Right cardiac atrium (tissue), 5 donors: ENCODE measurements at regions not wholly inside any gene's neighbourhood (a gene's known extent, or its start where the extent isn't known, plus 50 kb on each side); places are given as distances from the start of the nearest gene placed in this dataset.

Experiments
- ATAC-seq, 2 donors: fragments of 200-7000 bp; cut with Tn5 transposase; one replicate each; pipeline versions ENCODE4 v1.8.0 to v1.9.1; 2020; ENCODE audit warnings: moderate library complexity in 2 of 2, mild to moderate bottlenecking in 1 of 2
- DNase-seq, 3 donors: peaks; one replicate each; pipeline ENCODE4 v3.0.0-alpha.2; 2020
- H3K27ac ChIP-seq: one replicate; pipeline ENCODE4 v1.5.1; 2013; ENCODE audit warnings: mild to moderate bottlenecking, low read length, control low read depth, moderate library complexity
- H3K27me3 ChIP-seq: one replicate; pipeline ENCODE4 v1.6.1; 2013; ENCODE audit not compliant: control insufficient read depth, insufficient read depth
- H3K4me1 ChIP-seq: one replicate; pipeline ENCODE4 v1.6.1; 2013; ENCODE audit warnings: low read length; ENCODE audit not compliant: control insufficient read depth, insufficient read depth
- H3K4me3 ChIP-seq: one replicate; pipeline ENCODE4 v1.5.1; 2013; ENCODE audit warnings: low read length, control low read depth
- H3K9me3 ChIP-seq: one replicate; pipeline ENCODE4 v1.6.1; 2013; ENCODE audit warnings: low read length; ENCODE audit not compliant: control insufficient read depth
- WGBS: extraction: QIAGEN DNeasy Blood & Tissue Kit; methylation state at CpG from one replicate; pipeline ENCODE4 v1.1.7; 2013; 5-methylcytosine and 5-hydroxymethylcytosine counted together
- intact Hi-C, 4 donors: fragments of 100-400 bp; cut with DNase I; formaldehyde crosslinking; loops; one replicate each; pipeline versions ENCODE4 v1.11.0 to v1.14.0; 2022 to 2023
- donor health status: healthy with polysubstance abuse.
- donor health status: DM: no; HTN: yes; CAD: no.
- donor health status: DM: no; HTN: no; CAD: no.
- donor health status: DM: no; HTN: yes; CAD: no; lungs with severe emphysema.
- donor health status: DM: yes; HTN: yes; CAD: no.

DNA sequence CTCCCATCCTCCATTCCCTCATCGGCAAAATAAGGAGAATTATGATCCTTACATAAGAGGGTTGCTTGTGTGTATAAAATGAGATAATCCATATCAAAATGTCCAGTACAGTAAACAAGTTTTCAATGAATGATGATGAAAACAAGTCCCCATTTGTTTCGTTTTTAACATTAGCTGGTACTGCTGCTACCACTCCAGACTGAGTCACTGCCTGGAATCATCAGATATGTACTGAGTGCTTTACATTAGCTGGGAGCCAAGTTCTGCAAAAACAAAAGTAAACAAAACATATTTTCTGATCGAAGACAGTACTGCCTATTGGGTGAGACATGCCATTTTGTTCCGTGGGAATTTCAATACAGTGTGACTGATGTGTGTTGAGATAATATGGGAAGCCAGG is 123.2 kb upstream of the IGFBP7 start:
- 39% methylated on average over 4 of the region's 4 CpGs for WGBS
- no peak for ATAC-seq

GRCh38 chr4:57231781-57232180 is 121.6 kb upstream of the IGFBP7 start:
- Histone ChIP-seq H3K9me3 (no peaks in the 10 kb centered on the region), H3K4me3 (no peak overlapping the region), H3K4me1 (no peaks in the 10 kb centered on the region), H3K27me3 (no peaks in the 10 kb centered on the region), H3K27ac (no peak overlapping the region)
- intact Hi-C loops = no loop called here
- DNase-seq (no peak), ATAC-seq (no peak)
- 94% methylated on average over 2 of the region's 2 CpGs for WGBS

More for the DNA sequence above, 123.2 kb upstream of the IGFBP7 start:
- intact Hi-C loops = no loop called here
- H3K27ac ChIP-seq = no peak overlapping the region
- H3K27me3 ChIP-seq = no peaks in the 10 kb centered on the region
- DNase-seq = no peak
- H3K4me1 ChIP-seq = no peaks in the 10 kb centered on the region
- H3K9me3 ChIP-seq = no peaks in the 10 kb centered on the region
- H3K4me3 ChIP-seq = no peak overlapping the region

DNA sequence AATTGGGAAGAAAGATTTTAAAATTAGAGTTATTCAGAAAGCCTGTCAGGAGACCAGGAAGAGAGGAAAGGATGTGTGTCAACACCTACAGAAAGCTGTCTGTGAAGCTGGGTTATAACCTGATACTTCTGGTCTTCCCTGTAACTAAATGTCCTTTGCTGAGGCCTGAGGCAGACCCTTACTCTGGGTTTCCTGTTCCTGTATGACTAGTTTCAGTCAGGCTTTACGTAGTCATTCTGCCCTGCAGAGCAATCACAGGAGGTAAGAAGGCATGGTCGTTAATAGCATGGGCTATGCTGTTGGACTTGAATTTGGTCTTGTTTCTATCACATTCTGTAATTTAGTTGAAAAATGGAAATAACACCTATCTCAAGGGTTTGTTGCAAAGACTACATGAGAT is 110.5 kb upstream of the IGFBP7 start:
- intact Hi-C loops = no loop called here
- WGBS = 59% methylated on average over 2 of the region's 2 CpGs

GRCh38 chr4:57220172-57220571 is 110.0 kb upstream of the IGFBP7 start:
- intact Hi-C loops = no loop called here
- WGBS = 91% methylated on average over 2 of the region's 2 CpGs
- ATAC-seq = no peak
- Histone ChIP-seq H3K27me3 (peaks cover 2% of the 10 kb centered on the region), H3K27ac (no peak overlapping the region), H3K4me1 (no peaks in the 10 kb centered on the region), H3K4me3 (no peak overlapping the region), H3K9me3 (no peaks in the 10 kb centered on the region)
- no peak for DNase-seq

More for the DNA sequence above, 110.5 kb upstream of the IGFBP7 start:
- H3K27me3 ChIP-seq = peaks cover 2% of the 10 kb centered on the region
- no peaks in the 10 kb centered on the region for H3K4me1 ChIP-seq
- no peak overlapping the region for H3K4me3 ChIP-seq
- H3K9me3 ChIP-seq = no peaks in the 10 kb centered on the region
- no peak for DNase-seq
- no peak for ATAC-seq
- H3K27ac ChIP-seq = no peak overlapping the region

DNA sequence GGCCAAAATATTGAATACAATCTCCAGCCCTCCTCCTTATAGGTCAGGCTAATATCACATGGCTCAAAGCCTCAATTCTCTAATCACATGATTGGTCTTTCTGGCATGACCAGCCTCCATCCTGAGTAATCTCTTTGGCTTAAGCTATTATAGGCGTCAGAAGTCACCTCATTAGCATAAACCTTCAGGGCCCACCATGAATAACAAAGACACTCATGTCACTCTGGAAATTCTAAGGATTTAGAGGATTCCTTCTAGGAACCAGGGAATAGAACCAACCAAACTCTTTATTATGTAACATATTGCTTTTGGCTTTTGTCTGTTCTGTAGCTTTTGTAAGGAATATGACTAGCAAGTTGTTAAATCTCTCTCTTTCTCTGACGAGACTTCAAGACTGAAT is 109.2 kb upstream of the IGFBP7 start:
- H3K4me3 ChIP-seq = no peak overlapping the region
- peaks cover 2% of the 10 kb centered on the region for H3K27me3 ChIP-seq
- no peaks in the 10 kb centered on the region for H3K4me1 ChIP-seq
- intact Hi-C loops = no loop called here
- WGBS = 77% methylated on average over 2 of the region's 2 CpGs
- no peaks in the 10 kb centered on the region for H3K9me3 ChIP-seq
- ATAC-seq (no peak), DNase-seq (no peak)
- H3K27ac ChIP-seq = no peak overlapping the region

- H3K27ac ChIP-seq = no peak overlapping the region
- no peak overlapping the region for H3K4me3 ChIP-seq
- no peak for ATAC-seq
- 76% methylated on average over 8 of the region's 8 CpGs for WGBS
- DNase-seq = no peak
- intact Hi-C loops = no loop called here
- no peaks in the 10 kb centered on the region for H3K9me3 ChIP-seq
- no peaks in the 10 kb centered on the region for H3K4me1 ChIP-seq
- H3K27me3 ChIP-seq = no peaks in the 10 kb centered on the region
These were observed 104.6 kb upstream of the IGFBP7 start for GRCh38 chr4:57214654-57215411.

DNA sequence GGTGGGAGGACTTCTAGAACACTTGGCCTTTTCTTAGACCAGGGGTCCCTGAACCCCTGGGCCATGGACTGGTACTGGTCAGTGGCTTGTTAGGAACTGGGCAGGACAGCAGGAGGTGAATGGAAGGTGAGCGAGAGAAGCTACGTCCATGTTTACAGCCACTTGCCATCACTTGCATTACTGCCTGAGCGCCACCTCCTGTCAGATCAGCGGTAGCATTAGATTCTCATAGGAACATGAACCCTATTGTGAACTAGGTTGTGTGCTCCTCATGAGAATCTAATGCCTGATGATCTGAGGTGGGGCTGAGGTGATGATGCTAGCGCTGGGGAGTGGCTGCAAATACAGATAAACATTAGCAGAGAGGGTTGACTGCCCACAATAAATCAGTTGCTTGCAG is 100.9 kb upstream of the IGFBP7 start:
- intact Hi-C loops = no loop called here
- ATAC-seq = no peak
- 87% methylated on average over 5 of the region's 5 CpGs for WGBS
- DNase-seq = no peak
- Histone ChIP-seq H3K4me1 (no peaks in the 10 kb centered on the region), H3K9me3 (no peaks in the 10 kb centered on the region), H3K27ac (no peak overlapping the region), H3K4me3 (no peak overlapping the region), H3K27me3 (no peaks in the 10 kb centered on the region)

DNA sequence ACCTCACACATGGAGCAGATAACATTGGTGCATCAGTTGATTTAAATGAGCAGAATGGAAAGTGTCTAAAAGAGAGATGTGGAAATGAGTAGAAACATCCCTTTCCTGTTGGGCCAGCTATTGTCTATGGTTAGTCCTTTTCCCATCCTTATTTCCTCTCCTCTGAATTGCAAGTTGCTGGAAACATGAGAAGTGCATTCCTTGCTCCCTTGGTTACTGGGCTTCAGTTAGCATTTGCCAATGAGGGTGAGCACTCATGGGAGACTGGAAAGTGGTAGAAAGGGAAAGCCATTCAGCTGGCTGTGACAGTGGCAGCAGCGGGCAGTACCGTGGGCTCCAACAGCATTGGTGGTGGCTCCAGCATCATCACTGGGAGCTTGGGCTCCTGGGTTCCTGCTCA is 96.0 kb upstream of the IGFBP7 start:
- intact Hi-C loops = no loop called here
- H3K4me1 ChIP-seq = no peaks in the 10 kb centered on the region
- no peaks in the 10 kb centered on the region for H3K9me3 ChIP-seq
- H3K4me3 ChIP-seq = no peak overlapping the region
- no peak overlapping the region for H3K27ac ChIP-seq
- DNase-seq = no peak
- 65% methylated on average over 2 of the region's 2 CpGs for WGBS
- no peaks in the 10 kb centered on the region for H3K27me3 ChIP-seq
- no peak for ATAC-seq

- no peak overlapping the region for H3K27ac ChIP-seq
- H3K4me3 ChIP-seq = no peak overlapping the region
- DNase-seq = no peak
- no peaks in the 10 kb centered on the region for H3K9me3 ChIP-seq
- H3K27me3 ChIP-seq = no peaks in the 10 kb centered on the region
- intact Hi-C loops = no loop called here
- H3K4me1 ChIP-seq = no peaks in the 10 kb centered on the region
- no peak for ATAC-seq
- WGBS = 53% methylated on average over 1 of the region's 1 CpG
These were observed 95.4 kb upstream of the IGFBP7 start for GRCh38 chr4:57205580-57205979.

DNA sequence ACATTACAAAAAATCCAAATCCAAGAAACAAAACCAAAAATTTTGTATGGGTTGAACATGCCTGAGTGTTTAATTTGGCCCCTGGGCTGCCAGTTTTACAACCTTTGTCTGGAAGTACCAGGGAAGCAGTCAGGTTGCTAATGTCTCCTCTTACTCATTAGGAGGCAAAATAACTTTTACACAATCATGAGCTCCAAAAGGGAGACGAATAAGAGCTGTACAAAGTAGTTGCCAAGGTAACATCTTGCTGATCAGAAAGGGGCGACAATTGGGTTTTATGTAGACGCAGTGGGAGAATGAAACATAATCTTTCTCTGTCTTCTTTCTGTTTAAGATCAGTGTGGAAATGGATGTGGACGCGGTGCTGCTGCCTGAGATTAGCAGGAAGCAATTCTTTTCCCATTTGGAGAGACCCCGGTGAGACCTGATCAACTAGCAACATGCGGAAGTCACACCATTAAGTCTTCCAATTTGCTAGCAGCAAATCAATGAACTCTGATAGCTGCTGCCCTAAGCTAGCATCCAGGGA is 90.7 kb upstream of the IGFBP7 start:
- no peak for ATAC-seq
- 54% methylated on average over 7 of the region's 7 CpGs for WGBS
- H3K4me3 ChIP-seq = no peak overlapping the region

DNA sequence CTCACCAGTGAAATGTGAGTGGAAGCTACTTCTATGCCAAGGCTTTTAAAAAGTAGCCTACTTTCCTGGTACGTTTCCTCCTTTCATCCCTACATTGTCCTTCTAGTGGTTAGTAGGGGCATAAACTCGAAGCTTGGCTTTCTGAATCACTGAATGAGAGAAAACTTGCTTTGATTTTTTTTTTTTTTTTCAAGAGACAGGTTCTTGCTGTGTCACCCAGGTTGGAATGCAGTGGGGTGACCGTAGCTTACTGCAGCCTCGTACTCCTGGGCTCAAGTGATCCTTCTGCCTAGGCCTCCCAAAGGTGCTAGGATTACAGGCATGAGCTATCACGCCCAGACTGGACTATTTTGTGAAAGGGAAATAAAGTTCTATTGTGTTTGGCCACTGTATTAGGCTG is 89.1 kb upstream of the IGFBP7 start:
- no peak for ATAC-seq
- Histone ChIP-seq H3K4me3 (no peak overlapping the region), H3K27me3 (no peaks in the 10 kb centered on the region), H3K4me1 (no peaks in the 10 kb centered on the region), H3K27ac (no peak overlapping the region), H3K9me3 (no peaks in the 10 kb centered on the region)
- DNase-seq = no peak
- WGBS = 87% methylated on average over 5 of the region's 5 CpGs
- intact Hi-C loops = no loop called here

More for the DNA sequence above, 90.7 kb upstream of the IGFBP7 start:
- intact Hi-C loops = no loop called here
- no peaks in the 10 kb centered on the region for H3K9me3 ChIP-seq
- H3K27ac ChIP-seq = no peak overlapping the region
- no peak for DNase-seq
- H3K27me3 ChIP-seq = no peaks in the 10 kb centered on the region
- H3K4me1 ChIP-seq = no peaks in the 10 kb centered on the region

DNA sequence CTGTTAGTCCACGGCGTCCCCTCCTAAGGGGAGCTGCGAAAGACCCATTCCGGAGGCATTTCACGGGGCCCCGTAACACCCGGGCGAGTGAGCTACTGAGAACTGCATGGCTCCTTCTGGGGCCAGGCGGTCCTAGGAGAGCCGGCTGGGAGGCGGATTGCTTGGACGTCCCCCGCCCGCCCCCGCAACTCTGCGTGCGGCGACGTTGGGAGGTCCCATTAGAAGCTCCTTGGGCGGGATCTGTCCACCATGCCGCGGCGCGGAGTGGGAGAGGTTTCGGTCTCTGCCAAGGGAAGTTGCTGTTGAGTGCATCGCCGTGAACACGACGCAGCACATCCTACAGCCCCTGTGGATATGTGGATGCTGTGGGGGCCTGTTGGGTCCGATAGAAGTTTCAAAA is 85.4 kb upstream of the IGFBP7 start:
- ATAC-seq (no peak), DNase-seq (peak in 2 of 3 donors; percentile 13 to 53)
- no peaks in the 10 kb centered on the region for H3K4me1 ChIP-seq
- H3K27me3 ChIP-seq = no peaks in the 10 kb centered on the region
- 56% methylated on average over 30 of the region's 30 CpGs for WGBS
- no peak overlapping the region for H3K27ac ChIP-seq
- no peak overlapping the region for H3K4me3 ChIP-seq
- no peaks in the 10 kb centered on the region for H3K9me3 ChIP-seq
- intact Hi-C loops = no loop called here
